ENCODE measurements at regions not wholly inside any gene's neighbourhood (a gene's known extent, or its start where the extent isn't known, plus 50 kb on each side); places are given as distances from the start of the nearest gene placed in this dataset.

DNA sequence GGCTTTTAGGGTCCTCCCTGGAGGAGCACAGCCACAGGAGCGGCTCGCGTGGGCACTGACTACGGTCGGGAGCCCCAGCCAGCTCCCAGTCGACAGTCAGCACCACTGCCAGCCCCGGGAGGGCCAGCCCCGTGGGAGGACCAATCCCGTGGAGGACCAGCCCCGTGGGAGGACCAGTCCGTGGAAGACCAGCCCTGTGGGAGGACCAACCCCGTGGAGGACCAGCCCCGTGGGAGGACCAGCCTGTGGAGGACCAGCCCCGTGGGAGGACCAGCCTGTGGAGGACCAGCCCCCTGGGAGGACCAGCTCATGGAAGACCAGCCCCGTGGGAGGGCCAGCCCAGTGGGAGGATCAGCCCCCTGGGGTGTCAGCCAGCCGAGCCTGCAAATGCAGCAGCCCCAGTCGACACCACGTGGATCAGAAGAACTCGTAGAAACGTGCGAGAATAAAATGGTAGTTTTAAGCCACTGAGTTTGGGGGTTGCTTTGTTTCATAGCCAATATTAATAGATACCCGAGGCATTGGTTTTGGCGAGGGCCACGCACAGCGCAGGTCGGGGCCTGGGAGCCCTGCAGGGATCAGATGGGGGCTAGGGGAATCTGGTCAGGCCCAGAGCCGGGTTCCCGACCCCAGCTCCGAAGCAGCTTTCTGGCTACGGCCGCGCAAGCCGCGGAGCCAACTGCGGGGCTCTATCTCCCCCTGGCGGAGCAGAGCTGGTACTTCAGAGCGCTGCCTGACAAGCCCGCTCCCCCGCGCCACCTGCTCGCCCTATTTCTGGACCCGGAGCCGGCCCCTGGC, 73.0 kb downstream of the TEX51 start:
- peak overlapping the region; percentile 44 for H3K4me3 ChIP-seq (ENCODE audit: low read depth, low read length)
- peak overlapping the region in 3 of 4 donors; percentile 39 to 78 (median 74) for H3K4me3 Mint-ChIP-seq
- peaks cover 9% of the 10 kb centered on the region for H3K4me1 ChIP-seq (ENCODE audit: control insufficient read depth, insufficient read depth, low read length, poor library complexity, severe bottlenecking)
- peaks cover 7% of the 10 kb centered on the region for H3K27me3 ChIP-seq (ENCODE audit: control insufficient read depth, insufficient read depth, low read length)
- H3K9me3 Mint-ChIP-seq, result peaks cover 0 to 4% (median 0%) of the 10 kb centered on the region in 7 donors
- no peak overlapping the region for H3K27ac Mint-ChIP-seq
- ATAC-seq (ENCODE audit: low read depth in 2 of 2) (peak; percentile 62 to 65), DNase-seq (peak; percentile 29 to 58 (median 58))
- no peaks in the 10 kb centered on the region for H3K9me3 ChIP-seq (ENCODE audit: control insufficient read depth in 2 of 2, low read length in 2 of 2)
- peaks cover 0 to 12% (median 5%) of the 10 kb centered on the region in 4 donors for H3K4me1 Mint-ChIP-seq
- H3K36me3 Mint-ChIP-seq, result no peaks in the 10 kb centered on the region
- no peaks in the 10 kb centered on the region for H3K36me3 ChIP-seq (ENCODE audit: control insufficient read depth, insufficient read depth, low read length)
- peaks cover 33% of the 10 kb centered on the region for H3K27me3 Mint-ChIP-seq
- H3K27ac ChIP-seq (ENCODE audit: insufficient read depth, low read length, poor library complexity, severe bottlenecking), result no peak overlapping the region

DNA sequence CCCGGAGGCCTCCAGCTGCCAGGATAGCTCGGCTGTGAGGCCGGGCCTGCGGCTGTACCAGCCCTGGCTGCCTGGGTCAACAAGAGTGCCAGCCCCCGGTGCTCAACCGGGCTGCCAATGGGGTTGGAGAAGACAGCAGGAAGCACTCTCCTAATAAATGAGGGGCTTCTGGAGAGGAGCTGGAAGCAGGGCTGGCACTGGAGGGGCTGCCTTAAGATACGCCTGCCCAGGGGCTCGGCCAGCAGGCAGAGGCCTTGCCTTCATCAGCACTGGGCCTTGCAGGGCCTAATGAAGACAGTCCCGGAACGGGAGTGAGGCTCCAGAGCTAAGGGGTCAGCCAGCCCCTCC, 73.6 kb downstream of the TEX51 start:
- Histone ChIP-seq H3K4me1 (ENCODE audit: control insufficient read depth, insufficient read depth, low read length, poor library complexity, severe bottlenecking) (peaks cover 9% of the 10 kb centered on the region), H3K9me3 (ENCODE audit: control insufficient read depth in 2 of 2, low read length in 2 of 2) (no peaks in the 10 kb centered on the region), H3K4me3 (ENCODE audit: low read depth, low read length) (no peak overlapping the region), H3K36me3 (ENCODE audit: control insufficient read depth, insufficient read depth, low read length) (no peaks in the 10 kb centered on the region), H3K27ac (ENCODE audit: insufficient read depth, low read length, poor library complexity, severe bottlenecking) (no peak overlapping the region), H3K27me3 (ENCODE audit: control insufficient read depth, insufficient read depth, low read length) (peaks cover 2% of the 10 kb centered on the region)
- no peak overlapping the region for H3K4me3 Mint-ChIP-seq
- ATAC-seq (ENCODE audit: low read depth in 2 of 2) (no peak), DNase-seq (no peak)
- no peak overlapping the region for H3K27ac Mint-ChIP-seq
- peaks cover 0 to 4% (median 0%) of the 10 kb centered on the region in 7 donors for H3K9me3 Mint-ChIP-seq
- peaks cover 31% of the 10 kb centered on the region for H3K27me3 Mint-ChIP-seq
- H3K4me1 Mint-ChIP-seq, result peaks cover 0 to 12% (median 5%) of the 10 kb centered on the region in 4 donors
- no peaks in the 10 kb centered on the region for H3K36me3 Mint-ChIP-seq

DNA sequence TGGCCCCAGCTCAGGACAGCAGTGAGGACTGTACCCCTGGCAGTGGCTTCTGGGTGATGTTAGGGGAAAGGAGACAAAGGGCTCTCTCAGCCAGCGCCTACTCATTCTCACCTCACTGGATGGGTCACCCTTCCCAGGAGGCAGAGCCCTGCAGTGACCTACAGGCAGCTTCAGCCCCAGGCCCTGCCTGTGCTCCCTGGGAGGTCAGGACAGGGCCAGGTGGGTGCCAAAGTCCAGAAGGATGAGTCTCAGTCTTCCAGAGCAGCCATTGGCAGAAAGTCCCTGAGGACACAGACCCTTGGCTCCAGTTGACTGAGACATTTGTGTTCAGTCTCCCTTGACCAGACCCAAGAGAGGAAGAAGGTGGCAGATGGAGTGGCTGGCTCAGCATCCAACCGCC, 75.1 kb downstream of the TEX51 start:
- peaks cover 0 to 4% (median 0%) of the 10 kb centered on the region in 7 donors for H3K9me3 Mint-ChIP-seq
- Histone ChIP-seq H3K27ac (ENCODE audit: insufficient read depth, low read length, poor library complexity, severe bottlenecking) (no peak overlapping the region), H3K9me3 (ENCODE audit: control insufficient read depth in 2 of 2, low read length in 2 of 2) (no peaks in the 10 kb centered on the region), H3K4me3 (ENCODE audit: low read depth, low read length) (no peak overlapping the region), H3K4me1 (ENCODE audit: control insufficient read depth, insufficient read depth, low read length, poor library complexity, severe bottlenecking) (peaks cover 9% of the 10 kb centered on the region), H3K27me3 (ENCODE audit: control insufficient read depth, insufficient read depth, low read length) (no peaks in the 10 kb centered on the region), H3K36me3 (ENCODE audit: control insufficient read depth, insufficient read depth, low read length) (no peaks in the 10 kb centered on the region)
- H3K4me1 Mint-ChIP-seq, result peaks cover 0 to 12% (median 5%) of the 10 kb centered on the region in 4 donors
- H3K4me3 Mint-ChIP-seq, result peak overlapping the region in 1 of 4 donors; percentile 8
- no peak overlapping the region for H3K27ac Mint-ChIP-seq
- DNase-seq, result no peak
- peaks cover 21% of the 10 kb centered on the region for H3K27me3 Mint-ChIP-seq
- no peaks in the 10 kb centered on the region for H3K36me3 Mint-ChIP-seq
- ATAC-seq (ENCODE audit: low read depth in 2 of 2), result no peak

DNA sequence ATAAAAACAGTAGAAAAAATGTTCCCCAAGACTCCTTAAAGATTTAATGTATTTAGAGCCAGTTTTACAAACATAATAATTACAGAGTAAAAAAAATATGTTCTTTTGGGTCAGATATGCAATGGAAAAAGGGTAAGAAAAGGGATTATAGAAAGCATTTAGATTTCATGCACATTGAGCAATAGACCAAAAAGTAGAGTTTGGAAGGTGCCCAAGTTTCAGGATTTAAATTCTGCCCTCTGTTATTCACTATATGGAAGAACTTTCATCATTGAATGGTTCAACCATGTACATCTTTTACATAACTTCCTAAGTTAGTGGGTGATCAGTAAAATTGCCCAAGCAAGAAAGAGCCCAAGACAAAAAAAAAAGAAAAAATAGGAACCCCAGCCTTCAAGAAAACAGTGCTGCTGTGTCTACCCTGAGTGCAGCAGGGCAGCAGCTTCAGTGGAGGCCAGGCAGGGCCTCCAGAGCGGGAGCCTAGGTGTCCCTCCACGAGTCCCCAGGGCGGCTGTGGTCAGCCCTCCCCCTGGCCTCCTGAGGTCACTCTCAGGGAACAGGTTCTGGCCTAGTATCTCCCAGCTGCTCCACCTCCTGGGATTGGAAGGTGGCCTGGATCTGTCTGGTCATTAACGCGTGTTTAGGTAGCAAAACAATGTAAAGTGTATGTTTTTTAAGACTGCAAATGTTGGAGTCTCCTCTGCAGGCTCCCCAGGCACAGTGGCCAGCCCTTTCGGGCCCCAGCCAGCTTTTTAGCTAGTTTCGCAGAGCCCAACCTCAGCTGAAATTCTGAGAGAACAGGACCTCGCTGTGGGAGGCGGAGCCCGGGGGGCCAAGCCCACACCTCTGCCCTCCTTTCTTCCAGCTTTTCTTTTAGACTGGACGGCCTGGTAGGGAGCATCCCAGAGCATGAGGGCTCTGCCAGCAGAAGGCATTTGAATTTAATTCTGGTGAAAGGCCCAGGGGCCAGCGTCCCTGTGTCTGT, 77.3 kb downstream of the TEX51 start:
- DNase-seq (no peak), ATAC-seq (ENCODE audit: low read depth in 2 of 2) (no peak)
- H3K4me3 ChIP-seq (ENCODE audit: low read depth, low read length), result no peak overlapping the region
- H3K4me1 Mint-ChIP-seq, result peaks cover 0 to 8% (median 4%) of the 10 kb centered on the region in 4 donors
- H3K9me3 Mint-ChIP-seq, result peaks cover 0 to 4% (median 0%) of the 10 kb centered on the region in 7 donors
- H3K27me3 Mint-ChIP-seq, result peaks cover 9% of the 10 kb centered on the region
- H3K36me3 Mint-ChIP-seq, result no peaks in the 10 kb centered on the region
- H3K27ac Mint-ChIP-seq, result no peak overlapping the region
- H3K4me3 Mint-ChIP-seq, result no peak overlapping the region
- no peaks in the 10 kb centered on the region for H3K27me3 ChIP-seq (ENCODE audit: control insufficient read depth, insufficient read depth, low read length)
- no peak overlapping the region for H3K27ac ChIP-seq (ENCODE audit: insufficient read depth, low read length, poor library complexity, severe bottlenecking)
- H3K36me3 ChIP-seq (ENCODE audit: control insufficient read depth, insufficient read depth, low read length), result no peaks in the 10 kb centered on the region
- peaks cover 9% of the 10 kb centered on the region for H3K4me1 ChIP-seq (ENCODE audit: control insufficient read depth, insufficient read depth, low read length, poor library complexity, severe bottlenecking)
- H3K9me3 ChIP-seq (ENCODE audit: control insufficient read depth in 2 of 2, low read length in 2 of 2), result no peaks in the 10 kb centered on the region

DNA sequence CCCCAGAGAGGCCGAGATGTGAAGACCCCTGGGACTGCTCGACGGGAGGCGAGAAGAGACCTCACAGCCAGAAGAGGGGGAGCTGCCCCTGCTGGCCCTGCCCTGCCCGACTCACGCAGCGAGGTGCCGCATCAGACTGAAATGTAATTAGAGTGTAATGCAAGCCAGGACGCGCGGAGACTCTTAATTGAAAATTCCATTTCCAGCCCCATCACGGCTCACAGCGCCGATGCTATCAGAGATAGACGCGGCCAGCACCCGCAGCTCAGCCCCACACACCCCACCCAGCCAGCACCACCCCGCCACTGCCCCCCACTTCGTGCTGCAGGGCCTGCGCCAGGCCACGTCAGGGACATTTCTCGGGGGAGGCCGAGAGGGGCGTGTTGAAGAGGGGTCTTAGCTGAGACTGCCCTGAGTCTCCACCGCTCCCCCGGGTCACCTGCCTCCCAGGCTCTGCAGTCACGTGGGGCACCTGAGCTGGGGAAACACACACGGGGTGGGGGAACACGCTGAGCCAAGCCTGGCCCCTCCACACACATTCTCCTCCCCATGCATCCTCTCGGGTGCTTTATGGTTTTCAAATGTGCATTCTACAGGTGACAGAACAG, 78.1 kb downstream of the TEX51 start:
- Mint-ChIP-seq H3K27me3 (peaks cover 9% of the 10 kb centered on the region), H3K4me3 (no peak overlapping the region), H3K36me3 (no peaks in the 10 kb centered on the region), H3K9me3 (peaks cover 0 to 4% (median 0%) of the 10 kb centered on the region in 7 donors), H3K4me1 (peaks cover 0 to 7% (median 4%) of the 10 kb centered on the region in 4 donors), H3K27ac (no peak overlapping the region)
- no peak for ATAC-seq (ENCODE audit: low read depth in 2 of 2)
- H3K36me3 ChIP-seq (ENCODE audit: control insufficient read depth, insufficient read depth, low read length), result no peaks in the 10 kb centered on the region
- H3K4me1 ChIP-seq (ENCODE audit: control insufficient read depth, insufficient read depth, low read length, poor library complexity, severe bottlenecking), result peaks cover 4% of the 10 kb centered on the region
- no peaks in the 10 kb centered on the region for H3K9me3 ChIP-seq (ENCODE audit: control insufficient read depth in 2 of 2, low read length in 2 of 2)
- H3K4me3 ChIP-seq (ENCODE audit: low read depth, low read length), result no peak overlapping the region
- H3K27me3 ChIP-seq (ENCODE audit: control insufficient read depth, insufficient read depth, low read length), result no peaks in the 10 kb centered on the region
- DNase-seq, result no peak
- H3K27ac ChIP-seq (ENCODE audit: insufficient read depth, low read length, poor library complexity, severe bottlenecking), result no peak overlapping the region

DNA sequence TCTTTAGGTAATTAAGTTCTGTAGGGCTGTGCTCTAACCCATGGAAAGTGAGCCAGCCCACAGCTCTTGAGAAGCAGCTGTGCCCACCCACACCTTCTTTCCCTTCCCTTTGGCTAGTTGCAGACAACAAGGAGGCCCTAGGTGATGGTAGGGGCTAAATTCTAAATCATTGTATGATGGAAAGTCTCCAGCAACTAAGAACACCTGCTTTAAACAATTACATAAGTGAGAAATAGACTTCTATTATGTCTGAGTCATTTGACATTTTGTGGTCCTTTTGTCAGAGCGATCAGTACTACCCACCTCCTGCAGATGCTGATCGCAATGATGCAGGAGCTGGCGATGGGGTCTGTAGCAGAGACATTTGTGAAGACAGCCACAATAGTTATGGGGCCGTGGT, 79.6 kb downstream of the TEX51 start:
- H3K27ac Mint-ChIP-seq, result no peak overlapping the region

DNA sequence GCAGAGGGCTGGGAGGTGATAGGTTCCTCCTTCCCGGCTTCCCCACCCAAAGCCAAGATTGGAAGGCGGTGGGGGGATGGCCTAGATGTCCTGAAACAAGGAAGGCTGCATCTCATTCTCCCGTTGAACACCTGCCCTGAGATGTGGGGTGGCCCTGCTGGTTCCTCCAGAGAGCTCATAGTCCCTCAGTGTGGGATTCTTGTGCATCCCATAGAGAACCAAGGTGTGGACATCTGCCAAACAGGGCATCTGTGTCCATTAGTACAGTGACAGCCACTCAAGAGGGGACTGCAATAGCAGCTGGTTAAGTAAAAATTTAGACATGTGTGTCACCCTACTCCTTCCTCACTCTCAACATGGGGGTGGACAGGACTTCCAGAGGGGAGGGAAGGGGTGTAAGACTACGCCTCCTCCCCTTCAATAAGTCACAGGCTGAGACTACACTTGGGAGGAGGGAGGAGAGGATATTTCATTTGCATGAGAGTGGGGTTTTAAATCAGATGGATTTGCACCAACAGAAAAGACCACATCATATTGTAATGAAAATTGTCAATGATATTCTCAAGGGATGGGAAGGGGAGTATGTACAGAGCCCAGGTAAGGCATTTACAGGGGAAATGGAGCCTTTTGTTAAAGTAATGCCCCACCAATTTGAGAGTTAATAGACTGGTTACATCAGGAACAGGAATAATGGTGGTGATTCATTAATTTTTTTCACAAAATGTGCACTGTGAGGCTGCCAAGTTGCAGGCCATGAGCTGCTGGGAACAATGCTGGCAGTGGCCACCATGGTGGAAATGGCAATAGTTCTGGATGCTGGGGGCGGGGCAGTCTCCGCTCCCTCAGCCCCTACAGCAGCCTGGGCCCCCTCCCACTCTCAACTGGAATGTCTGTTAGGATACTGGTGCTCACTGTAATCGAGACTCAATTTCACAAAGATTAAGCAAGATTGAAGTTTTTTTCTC, 80.6 kb downstream of the TEX51 start:
- H3K9me3 ChIP-seq (ENCODE audit: control insufficient read depth in 2 of 2, low read length in 2 of 2), result no peaks in the 10 kb centered on the region
- H3K4me1 ChIP-seq (ENCODE audit: control insufficient read depth, insufficient read depth, low read length, poor library complexity, severe bottlenecking), result no peaks in the 10 kb centered on the region
- no peak for DNase-seq
- Mint-ChIP-seq H3K36me3 (no peaks in the 10 kb centered on the region), H3K9me3 (no peaks in the 10 kb centered on the region), H3K4me1 (no peaks in the 10 kb centered on the region), H3K4me3 (no peak overlapping the region), H3K27me3 (peaks cover 7% of the 10 kb centered on the region), H3K27ac (no peak overlapping the region)
- H3K27me3 ChIP-seq (ENCODE audit: control insufficient read depth, insufficient read depth, low read length), result no peaks in the 10 kb centered on the region
- H3K27ac ChIP-seq (ENCODE audit: insufficient read depth, low read length, poor library complexity, severe bottlenecking), result no peak overlapping the region
- no peak overlapping the region for H3K4me3 ChIP-seq (ENCODE audit: low read depth, low read length)
- no peak for ATAC-seq (ENCODE audit: low read depth in 2 of 2)
- no peaks in the 10 kb centered on the region for H3K36me3 ChIP-seq (ENCODE audit: control insufficient read depth, insufficient read depth, low read length)

More for the DNA sequence above, 79.6 kb downstream of the TEX51 start:
- Mint-ChIP-seq H3K27me3 (peaks cover 7% of the 10 kb centered on the region), H3K4me3 (no peak overlapping the region), H3K4me1 (no peaks in the 10 kb centered on the region), H3K36me3 (no peaks in the 10 kb centered on the region), H3K9me3 (peaks cover 0 to 1% (median 0%) of the 10 kb centered on the region in 7 donors)
- Histone ChIP-seq H3K36me3 (ENCODE audit: control insufficient read depth, insufficient read depth, low read length) (no peaks in the 10 kb centered on the region), H3K27ac (ENCODE audit: insufficient read depth, low read length, poor library complexity, severe bottlenecking) (no peak overlapping the region), H3K9me3 (ENCODE audit: control insufficient read depth in 2 of 2, low read length in 2 of 2) (no peaks in the 10 kb centered on the region), H3K27me3 (ENCODE audit: control insufficient read depth, insufficient read depth, low read length) (no peaks in the 10 kb centered on the region), H3K4me1 (ENCODE audit: control insufficient read depth, insufficient read depth, low read length, poor library complexity, severe bottlenecking) (no peaks in the 10 kb centered on the region), H3K4me3 (ENCODE audit: low read depth, low read length) (no peak overlapping the region)
- ATAC-seq (ENCODE audit: low read depth in 2 of 2), result no peak
- DNase-seq, result no peak
